ENCODE measurements at regions not wholly inside any gene's neighbourhood (a gene's known extent, or its start where the extent isn't known, plus 50 kb on each side); places are given as distances from the start of the nearest gene placed in this dataset.

DNA sequence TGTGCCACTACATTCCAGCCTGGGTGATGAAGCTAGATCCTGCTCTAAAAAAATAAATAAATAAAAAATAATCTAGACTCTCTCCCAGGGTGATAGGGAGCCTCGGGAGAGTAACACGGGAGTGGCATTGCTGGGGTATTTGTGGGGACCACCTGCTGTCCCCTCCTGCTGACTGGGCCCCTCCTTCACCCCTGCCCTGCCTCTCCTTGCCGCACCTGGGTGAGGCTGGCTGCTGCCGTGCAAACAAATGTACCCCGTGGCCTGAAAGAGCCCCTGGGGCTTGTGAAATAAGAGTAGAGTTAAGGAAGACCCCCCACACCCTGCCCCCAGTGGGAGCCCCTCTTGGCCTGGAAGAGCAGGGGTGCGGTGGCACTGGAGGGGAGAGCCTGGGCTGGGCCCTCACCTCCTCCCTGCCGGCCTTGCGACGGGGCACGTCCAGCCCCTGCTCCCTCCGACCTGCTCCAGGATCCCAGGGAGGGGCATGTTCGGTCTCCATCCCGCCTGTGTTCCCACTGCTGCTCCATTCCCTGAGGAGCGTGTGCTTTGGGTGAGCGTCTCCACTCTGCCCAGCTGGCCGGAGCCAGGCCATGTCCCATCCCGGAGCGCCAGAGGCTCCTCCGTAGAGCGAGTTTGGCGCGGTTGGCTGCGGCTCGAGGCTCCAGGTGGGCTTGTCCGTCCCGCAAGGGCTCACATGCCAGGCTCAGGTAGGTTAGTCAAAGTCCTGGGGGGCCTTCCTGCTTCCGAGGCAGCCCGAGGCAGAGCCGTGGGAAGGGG lies 75.0 kb upstream of the RNU6ATAC start:
- H3K4me3 ChIP-seq (ENCODE audit: low read depth, low read length, poor library complexity, severe bottlenecking): no peak overlapping the region
- no peaks in the 10 kb centered on the region for H4K20me1 ChIP-seq (ENCODE audit: insufficient read depth, low read length)
- no peaks in the 10 kb centered on the region; the same call in 1 of the 2 replicates for H3K27me3 ChIP-seq (ENCODE audit: insufficient read depth, low read length)
- H3K79me2 ChIP-seq (ENCODE audit: insufficient read depth, low read length): no peaks in the 10 kb centered on the region
- no peak overlapping the region for H3K4me2 ChIP-seq (ENCODE audit: low read length)
- H3K9ac ChIP-seq (ENCODE audit: low read length): no peak overlapping the region
- H3K36me3 ChIP-seq (ENCODE audit: insufficient read depth, low read length): no peaks in the 10 kb centered on the region
- TF ChIP-seq EZH2 (IDR thresholded peaks at IDR 0.05; ENCODE audit: borderline replicate concordance, low read length): no peak
- no peak overlapping the region for H3K27ac ChIP-seq (ENCODE audit: low read depth, low read length, poor library complexity, severe bottlenecking)
- H2AFZ ChIP-seq (ENCODE audit: low read length): no peak overlapping the region
- H3K9me2 ChIP-seq (ENCODE audit: low read depth, low read length): no peaks in the 10 kb centered on the region
- H3K9me3 ChIP-seq (ENCODE audit: low read length): no peaks in the 10 kb centered on the region
- peaks cover 19% of the 10 kb centered on the region for H3K4me1 ChIP-seq (ENCODE audit: insufficient read depth, low read length, severe bottlenecking)
- no peaks in the 10 kb centered on the region for H3F3A ChIP-seq (ENCODE audit: insufficient read depth, low read length)

DNA sequence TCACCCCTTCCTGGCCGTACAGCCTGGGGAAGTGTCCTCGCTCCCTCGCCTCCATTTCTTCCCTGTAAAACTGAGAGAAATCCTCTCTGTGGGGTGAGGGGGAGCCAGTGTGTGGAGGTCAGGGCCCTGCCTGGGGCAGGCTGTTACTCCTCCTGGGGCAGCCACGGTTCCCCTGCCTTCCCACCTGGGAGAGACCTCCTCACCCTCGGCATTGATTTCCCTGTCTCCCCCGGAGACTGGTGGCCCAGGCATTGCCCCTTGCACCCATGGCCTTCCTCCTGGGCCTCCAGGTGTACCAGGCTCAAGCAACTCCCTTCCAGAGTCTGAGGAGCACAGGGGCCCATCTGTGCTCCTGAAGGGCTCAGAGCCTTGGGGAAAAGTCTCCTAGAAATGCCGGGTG lies 75.6 kb upstream of the RNU6ATAC start:
- no peak overlapping the region for H3K27ac ChIP-seq (ENCODE audit: low read depth, low read length, poor library complexity, severe bottlenecking)
- no peak overlapping the region for H3K4me2 ChIP-seq (ENCODE audit: low read length)
- H2AFZ ChIP-seq (ENCODE audit: low read length): no peak overlapping the region
- H3K27me3 ChIP-seq (ENCODE audit: insufficient read depth, low read length): no peaks in the 10 kb centered on the region; the same call in 1 of the 2 replicates
- TF ChIP-seq EZH2 (IDR thresholded peaks at IDR 0.05; ENCODE audit: borderline replicate concordance, low read length): no peak
- TF ChIP-seq CTCF (IDR thresholded peaks at IDR 0.05; ENCODE audit: low read length): no peak
- H3K9me3 ChIP-seq (ENCODE audit: low read length): no peaks in the 10 kb centered on the region
- H3K36me3 ChIP-seq (ENCODE audit: insufficient read depth, low read length): no peaks in the 10 kb centered on the region
- no peaks in the 10 kb centered on the region for H3K79me2 ChIP-seq (ENCODE audit: insufficient read depth, low read length)
- H3F3A ChIP-seq (ENCODE audit: insufficient read depth, low read length): no peaks in the 10 kb centered on the region
- H4K20me1 ChIP-seq (ENCODE audit: insufficient read depth, low read length): no peaks in the 10 kb centered on the region
- peaks cover 25% of the 10 kb centered on the region for H3K4me1 ChIP-seq (ENCODE audit: insufficient read depth, low read length, severe bottlenecking)
- H3K4me3 ChIP-seq (ENCODE audit: low read depth, low read length, poor library complexity, severe bottlenecking): no peak overlapping the region
- no peaks in the 10 kb centered on the region for H3K9me2 ChIP-seq (ENCODE audit: low read depth, low read length)
- no peak overlapping the region for H3K9ac ChIP-seq (ENCODE audit: low read length)

DNA sequence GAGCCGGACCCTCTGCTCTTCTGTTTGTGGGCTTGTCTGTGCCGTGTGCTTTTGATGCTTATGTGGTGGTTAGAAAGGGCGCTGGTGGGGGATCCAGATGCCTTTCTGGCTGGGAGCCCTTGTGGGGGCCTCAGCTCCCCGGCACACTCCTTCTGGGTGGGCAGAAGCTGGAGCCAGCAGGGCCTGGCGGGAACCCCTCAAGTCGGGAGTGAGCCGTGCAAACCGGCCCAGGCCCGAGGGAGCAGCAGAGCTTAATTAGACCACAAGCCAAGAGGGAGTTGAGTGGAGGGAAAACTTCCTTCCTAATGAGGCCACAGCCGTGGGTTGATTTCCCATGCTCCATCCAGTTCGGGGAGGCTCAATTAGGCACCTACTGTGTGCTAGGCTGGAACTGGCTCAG lies 76.0 kb upstream of the RNU6ATAC start:
- H3F3A ChIP-seq (ENCODE audit: insufficient read depth, low read length): no peaks in the 10 kb centered on the region
- TF ChIP-seq EZH2 (IDR thresholded peaks at IDR 0.05; ENCODE audit: borderline replicate concordance, low read length): no peak
- TF ChIP-seq CTCF (IDR thresholded peaks at IDR 0.05; ENCODE audit: low read length): no peak
- no peak overlapping the region for H3K4me3 ChIP-seq (ENCODE audit: low read depth, low read length, poor library complexity, severe bottlenecking)
- H3K4me2 ChIP-seq (ENCODE audit: low read length): no peak overlapping the region
- no peak overlapping the region for H3K27ac ChIP-seq (ENCODE audit: low read depth, low read length, poor library complexity, severe bottlenecking)
- H3K9ac ChIP-seq (ENCODE audit: low read length): no peak overlapping the region
- H3K79me2 ChIP-seq (ENCODE audit: insufficient read depth, low read length): no peaks in the 10 kb centered on the region
- no peaks in the 10 kb centered on the region for H4K20me1 ChIP-seq (ENCODE audit: insufficient read depth, low read length)
- no peaks in the 10 kb centered on the region for H3K36me3 ChIP-seq (ENCODE audit: insufficient read depth, low read length)
- H2AFZ ChIP-seq (ENCODE audit: low read length): no peak overlapping the region
- no peaks in the 10 kb centered on the region; the same call in 1 of the 2 replicates for H3K27me3 ChIP-seq (ENCODE audit: insufficient read depth, low read length)
- H3K4me1 ChIP-seq (ENCODE audit: insufficient read depth, low read length, severe bottlenecking): peaks cover 29% of the 10 kb centered on the region
- H3K9me3 ChIP-seq (ENCODE audit: low read length): no peaks in the 10 kb centered on the region
- no peaks in the 10 kb centered on the region for H3K9me2 ChIP-seq (ENCODE audit: low read depth, low read length)

DNA sequence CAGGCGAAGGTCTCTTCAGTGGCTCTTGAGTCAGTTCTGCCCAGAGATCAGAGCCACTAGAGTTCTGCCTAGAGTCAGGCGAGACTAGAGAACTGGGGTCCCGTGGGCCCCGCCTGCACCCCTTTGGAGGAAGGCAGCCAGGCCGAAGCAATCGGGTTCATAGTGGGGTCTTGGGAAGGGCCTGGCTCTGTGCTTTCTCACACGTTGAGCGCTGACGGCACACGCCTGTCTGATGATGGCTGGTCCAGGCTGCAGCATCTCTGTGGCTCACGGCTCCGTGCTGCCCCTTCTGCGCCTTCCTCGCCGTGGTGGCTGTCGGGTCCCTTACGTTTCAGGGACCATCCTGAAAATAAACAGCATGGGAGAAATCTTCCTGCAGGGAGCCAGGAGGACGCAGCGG lies 78.3 kb upstream of the RNU6ATAC start:
- no peak overlapping the region for H3K4me3 ChIP-seq (ENCODE audit: low read depth, low read length, poor library complexity, severe bottlenecking)
- peaks cover 2% of the 10 kb centered on the region for H3K9me3 ChIP-seq (ENCODE audit: low read length)
- no peak for TF ChIP-seq EZH2 (IDR thresholded peaks at IDR 0.05; ENCODE audit: borderline replicate concordance, low read length)
- no peak for TF ChIP-seq CTCF (IDR thresholded peaks at IDR 0.05; ENCODE audit: low read length)
- no peak overlapping the region for H3K27ac ChIP-seq (ENCODE audit: low read depth, low read length, poor library complexity, severe bottlenecking)
- no peaks in the 10 kb centered on the region for H3K79me2 ChIP-seq (ENCODE audit: insufficient read depth, low read length)
- no peaks in the 10 kb centered on the region; the same call in 1 of the 2 replicates for H3K27me3 ChIP-seq (ENCODE audit: insufficient read depth, low read length)
- peaks cover 22% of the 10 kb centered on the region for H3K4me1 ChIP-seq (ENCODE audit: insufficient read depth, low read length, severe bottlenecking)
- no peaks in the 10 kb centered on the region for H3F3A ChIP-seq (ENCODE audit: insufficient read depth, low read length)
- H3K9ac ChIP-seq (ENCODE audit: low read length): no peak overlapping the region
- no peak overlapping the region for H2AFZ ChIP-seq (ENCODE audit: low read length)
- no peak overlapping the region for H3K4me2 ChIP-seq (ENCODE audit: low read length)
- H3K9me2 ChIP-seq (ENCODE audit: low read depth, low read length): no peaks in the 10 kb centered on the region
- no peaks in the 10 kb centered on the region for H4K20me1 ChIP-seq (ENCODE audit: insufficient read depth, low read length)
- no peaks in the 10 kb centered on the region for H3K36me3 ChIP-seq (ENCODE audit: insufficient read depth, low read length)
